Stimulated activated CD4-positive, alpha-beta T cell treated with anti-CD3 and anti-CD28 coated beads, Interleukin-15, amount 100 ng/mL, for 48 hours (primary cell): ENCODE measurements at regions not wholly inside any gene's neighbourhood (a gene's known extent, or its start where the extent isn't known, plus 50 kb on each side); places are given as distances from the start of the nearest gene placed in this dataset.
"Not testable (repeated sequence)": the region's sequence is repeated elsewhere in the genome, so short reads cannot be mapped to it uniquely, and the experiment has no call there.

ENCODE experiments used
- DNase-seq, 2 donors: peaks; one replicate each; pipeline ENCODE4 v3.0.0-alpha.2; 2020; ENCODE audit warnings: low read depth in 2 of 2

DNA sequence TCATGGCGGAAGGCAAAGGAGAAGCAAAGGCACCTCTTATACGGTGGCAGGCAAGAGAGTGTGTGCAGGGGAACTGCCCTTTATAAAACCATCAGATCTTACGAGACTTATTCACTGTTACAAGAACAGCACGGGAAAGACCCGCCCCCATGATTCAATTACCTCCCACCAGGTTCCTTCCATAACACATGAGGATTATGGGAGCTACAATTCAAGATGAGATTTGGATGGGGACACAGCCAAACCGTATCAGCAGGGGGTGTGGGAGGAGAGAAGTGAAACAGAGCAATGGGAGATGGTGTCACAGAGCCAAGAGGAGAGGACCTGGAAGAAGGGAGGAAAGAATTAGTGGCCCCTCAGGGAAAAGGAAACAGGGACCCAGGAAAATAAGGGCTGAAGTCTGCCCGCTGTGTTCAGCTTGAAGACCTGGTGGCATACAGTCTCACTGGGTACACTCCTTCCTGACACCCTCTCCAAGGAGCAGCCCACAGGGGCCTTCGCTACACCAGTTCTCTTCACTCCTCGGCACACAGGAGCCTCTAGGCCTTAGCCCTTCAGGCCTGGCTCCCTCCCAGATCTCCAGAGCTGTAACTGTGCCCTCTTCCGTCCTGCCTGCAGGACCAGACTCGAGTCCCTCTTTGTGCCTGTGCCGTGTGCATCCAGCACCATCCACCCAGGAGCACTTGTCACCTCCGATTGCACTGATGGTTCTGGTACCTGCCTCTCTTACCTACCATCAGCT, 262.1 kb downstream of the EIPR1 start:
- DNase-seq, result no peak

DNA sequence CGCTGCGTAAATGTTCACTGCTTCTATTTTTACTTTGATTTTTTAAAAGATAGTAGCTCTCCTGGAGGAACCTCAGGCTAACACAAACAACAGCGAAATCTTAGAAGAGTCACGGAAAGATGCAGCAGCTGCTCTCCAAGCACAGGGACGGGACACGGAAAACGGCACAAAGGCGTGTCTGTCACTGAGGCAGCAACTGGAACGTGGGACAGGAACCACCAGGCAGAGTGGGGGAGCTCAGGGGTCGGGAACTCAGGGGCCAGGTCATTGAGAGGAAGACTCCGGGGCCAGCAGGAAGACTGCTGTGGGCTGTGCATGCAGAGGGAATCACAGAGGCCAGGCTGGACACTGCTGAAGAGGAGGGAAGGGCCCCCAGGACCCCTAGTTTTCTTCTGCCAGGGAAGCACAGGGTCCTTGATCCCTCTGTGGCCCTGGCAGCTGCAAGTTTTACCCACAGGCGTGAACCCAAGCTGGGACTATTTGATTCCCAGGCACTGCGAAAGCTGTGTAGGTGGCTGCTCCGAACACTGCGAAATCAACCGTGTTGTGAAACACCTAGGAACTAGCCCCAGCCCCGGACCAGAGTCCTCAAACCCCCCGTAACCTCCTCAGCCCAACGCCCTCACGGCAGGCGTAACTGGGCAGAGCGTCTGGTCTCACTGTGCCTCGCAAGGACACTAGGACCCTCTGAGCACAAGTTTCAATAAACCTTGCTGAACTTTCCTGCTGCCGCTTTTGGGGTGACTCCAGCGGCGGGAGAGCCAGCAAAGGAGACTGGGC, 263.0 kb downstream of the EIPR1 start:
- DNase-seq, result no peak

DNA sequence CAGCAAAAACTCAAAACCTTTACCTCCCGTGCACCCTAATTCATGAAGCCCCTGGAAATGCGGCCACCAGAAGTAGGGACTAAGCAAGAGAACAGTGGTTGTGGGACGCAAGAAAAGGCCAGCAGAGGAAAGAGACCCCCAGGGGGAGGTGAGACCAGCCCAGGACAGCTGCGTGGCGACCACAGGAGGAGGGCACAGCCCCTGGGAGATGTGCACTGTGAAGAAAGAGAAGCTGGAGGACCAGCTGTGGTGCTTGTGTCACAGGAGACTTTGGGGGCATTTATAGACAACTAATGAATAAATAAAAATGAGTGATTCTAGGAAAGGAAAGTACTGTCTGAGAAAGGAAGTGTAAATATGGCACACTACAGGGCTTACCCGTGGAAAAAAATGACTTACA, 263.8 kb downstream of the EIPR1 start:
- DNase-seq, result no peak

DNA sequence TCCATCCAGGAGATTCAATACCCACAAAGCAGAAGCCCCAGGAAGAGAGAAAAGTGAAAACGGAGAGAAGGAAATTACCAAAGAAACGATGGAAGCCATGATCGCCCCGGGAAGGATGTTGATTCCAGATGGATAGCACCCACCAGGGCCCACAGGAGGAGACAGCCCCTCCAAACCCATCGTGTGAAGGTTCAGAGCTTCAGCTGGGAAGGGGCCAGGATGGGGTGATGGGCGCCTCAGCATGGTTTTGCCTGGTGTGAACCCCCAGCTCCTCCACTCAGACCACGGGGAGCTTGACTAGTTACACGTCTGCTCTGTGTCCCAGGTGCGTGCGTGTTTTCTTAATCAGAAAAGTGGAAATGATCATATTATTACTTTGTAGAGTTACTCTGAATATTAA, 264.5 kb downstream of the EIPR1 start:
- no peak for DNase-seq

DNA sequence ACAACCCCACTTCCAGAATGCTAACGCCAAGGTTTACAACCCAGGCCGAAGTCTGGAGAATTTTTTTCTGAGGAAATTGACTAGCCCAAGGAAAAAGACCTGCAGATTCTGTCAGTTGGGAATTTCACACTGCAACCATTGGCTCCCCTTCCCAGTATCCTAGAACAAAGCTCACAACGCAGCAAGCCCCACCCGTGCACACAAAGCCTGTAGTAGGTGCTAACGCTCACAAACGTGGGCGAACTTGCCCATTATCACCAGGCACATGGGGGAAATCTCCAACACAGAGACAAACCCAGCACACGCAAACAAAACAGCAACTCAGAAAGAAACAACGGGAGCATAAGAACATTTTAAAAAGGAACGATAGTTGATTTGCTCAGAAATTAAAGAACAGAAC, 265.1 kb downstream of the EIPR1 start:
- no peak for DNase-seq

DNA sequence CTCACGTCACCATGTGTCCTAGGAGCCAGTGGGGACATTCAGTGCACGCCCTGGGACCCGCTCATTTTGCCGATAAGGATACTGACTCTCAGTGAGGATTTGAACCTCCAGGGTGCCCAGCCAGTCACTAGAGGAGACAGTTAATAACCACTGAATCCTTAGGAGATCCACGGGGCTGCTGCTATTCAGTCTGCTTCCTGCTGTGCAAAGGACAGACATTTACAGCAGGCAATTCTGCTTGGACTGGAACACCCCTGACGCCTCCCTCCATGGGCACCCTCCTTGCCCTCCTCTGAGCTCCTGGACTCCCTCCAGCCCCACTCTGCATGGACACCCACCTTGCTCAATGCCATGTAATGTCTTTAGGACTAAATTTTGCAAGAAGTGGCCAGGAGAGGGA, 265.5 kb downstream of the EIPR1 start:
- no peak for DNase-seq

DNA sequence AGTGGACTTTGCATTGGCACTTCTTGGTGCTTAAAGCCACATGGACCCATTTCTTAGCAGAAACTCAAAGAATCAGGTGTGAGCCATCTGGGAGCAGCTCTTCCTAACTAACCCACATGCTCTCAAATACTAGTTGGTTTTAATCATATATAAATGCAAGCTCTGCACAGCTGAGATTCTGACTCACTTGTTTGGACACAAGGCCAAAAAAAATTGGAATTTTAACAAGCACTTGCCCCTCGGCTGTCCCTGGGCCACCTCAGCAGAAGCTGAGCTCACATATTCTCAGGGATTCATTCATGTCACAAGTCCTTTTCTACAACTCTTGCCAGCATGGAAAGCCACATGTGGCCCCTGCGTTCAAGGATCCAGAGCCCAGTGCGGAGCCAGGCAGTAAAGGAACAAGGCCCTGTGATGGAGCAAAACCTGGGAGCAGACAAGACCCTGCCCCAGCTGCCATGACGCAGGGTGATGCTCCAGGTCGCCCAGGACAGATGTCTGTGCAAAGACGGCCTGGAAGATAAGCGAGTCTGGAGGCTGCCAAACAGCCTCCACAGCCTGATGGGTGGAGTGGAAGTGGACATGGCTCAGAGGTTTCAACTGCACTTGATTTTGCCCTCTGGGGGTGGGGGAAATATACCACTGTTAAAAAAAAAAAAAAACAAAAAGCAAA, 266.5 kb downstream of the EIPR1 start:
- DNase-seq, result no peak

DNA sequence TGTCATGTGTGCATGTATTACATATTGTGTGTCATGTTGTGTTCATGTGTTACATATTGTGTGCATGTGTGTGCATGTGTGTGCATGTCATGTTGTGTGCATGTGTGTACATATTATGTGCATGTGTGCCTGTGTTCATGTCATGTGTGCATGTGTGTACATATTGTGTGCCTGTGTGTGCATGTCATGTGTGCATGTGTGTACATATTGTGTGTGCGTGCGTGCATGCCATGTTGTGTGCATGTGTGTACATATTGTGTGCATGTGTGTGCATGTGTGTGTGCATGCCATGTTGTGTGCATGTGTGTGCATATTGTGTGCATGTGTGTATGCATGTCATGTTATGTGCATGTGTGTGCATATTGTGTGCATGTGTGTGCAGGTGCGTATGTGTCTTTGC, 267.1 kb downstream of the EIPR1 start:
- DNase-seq, result no peak

DNA sequence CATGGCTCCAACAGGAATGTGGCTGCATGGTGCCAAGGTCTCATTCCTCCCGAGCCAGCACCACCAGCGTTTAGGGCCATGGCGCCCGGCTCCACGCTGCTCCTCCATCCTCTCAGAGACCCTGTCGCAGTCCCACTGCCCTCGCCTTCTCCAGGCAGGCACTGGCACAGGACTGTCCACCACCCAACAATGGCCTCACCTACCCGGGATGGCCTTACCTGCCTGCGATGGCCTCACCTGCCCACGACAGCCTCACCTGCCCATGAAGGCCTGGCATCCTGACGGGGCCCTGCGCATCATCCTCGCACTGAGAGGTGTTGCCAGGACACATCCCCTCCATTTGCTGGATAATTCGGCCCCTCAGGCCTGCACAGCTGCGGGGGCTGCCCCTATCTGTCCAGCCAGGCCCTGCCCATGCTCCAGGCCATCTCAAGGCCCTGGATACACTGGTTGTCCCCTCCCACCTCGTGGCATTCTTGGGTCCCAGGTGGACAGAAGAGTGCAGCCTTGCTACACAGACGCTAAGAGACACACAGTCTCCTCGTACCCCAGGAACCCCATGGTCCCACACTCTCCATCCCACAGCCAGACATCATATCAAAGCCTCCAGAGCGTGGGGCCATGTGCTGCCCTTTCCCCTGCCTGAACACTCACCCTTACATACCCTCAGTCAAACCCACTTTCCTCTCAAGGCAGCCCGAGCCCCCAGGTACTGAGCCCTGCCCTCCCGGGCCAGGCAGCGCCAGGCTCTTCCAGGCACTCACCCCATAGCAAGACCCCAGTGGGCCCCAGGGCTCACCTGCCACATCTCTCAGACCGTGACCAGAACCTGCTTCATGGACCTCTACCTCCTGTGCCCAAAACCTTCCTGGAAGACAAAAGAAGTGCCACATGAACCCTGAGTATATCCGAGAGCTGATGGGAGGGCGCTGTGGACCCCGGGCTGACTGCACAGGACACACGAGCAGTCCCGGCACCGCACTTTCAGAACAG, 268.6 kb downstream of the EIPR1 start:
- DNase-seq, result no peak

DNA sequence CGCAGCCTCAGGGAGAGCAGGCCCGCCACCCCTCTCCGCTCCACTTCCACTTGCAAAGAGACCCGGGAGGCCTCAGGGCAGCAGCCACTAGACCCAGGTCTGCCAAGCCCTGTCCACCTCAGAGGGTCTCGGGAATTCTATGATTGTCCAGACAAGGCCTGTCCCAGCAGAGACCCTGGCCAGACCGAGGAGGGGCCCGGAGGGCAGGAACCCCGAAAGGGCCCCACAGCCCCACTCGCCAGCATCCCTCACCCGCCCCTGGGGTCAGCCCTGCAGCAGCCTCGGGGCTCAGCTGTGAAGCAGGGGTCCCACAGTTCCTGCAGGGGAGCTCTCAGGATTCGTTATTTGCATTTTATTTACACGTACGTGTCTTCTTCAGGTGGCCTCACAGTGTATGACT, 269.5 kb downstream of the EIPR1 start:
- no peak for DNase-seq

DNA sequence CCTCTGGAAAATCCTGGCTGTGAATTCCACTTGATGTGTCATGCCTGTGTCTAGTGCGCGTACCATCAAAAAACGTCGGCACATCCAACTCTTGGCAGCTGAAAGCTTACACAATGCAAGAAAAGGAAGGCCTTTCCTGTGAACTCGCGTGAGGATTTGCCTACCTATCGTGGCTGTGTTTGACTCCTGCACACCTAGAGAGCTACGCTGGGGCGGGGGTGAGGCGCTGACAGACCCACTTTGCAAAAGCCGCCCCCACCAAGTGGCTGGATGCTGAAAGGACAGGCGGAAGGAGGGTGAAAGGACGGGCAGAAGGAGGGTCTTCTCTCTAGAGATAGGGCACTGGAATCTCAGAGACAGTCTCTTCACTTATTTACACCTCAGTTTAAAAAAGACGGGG, 270.1 kb downstream of the EIPR1 start:
- DNase-seq, result no peak

DNA sequence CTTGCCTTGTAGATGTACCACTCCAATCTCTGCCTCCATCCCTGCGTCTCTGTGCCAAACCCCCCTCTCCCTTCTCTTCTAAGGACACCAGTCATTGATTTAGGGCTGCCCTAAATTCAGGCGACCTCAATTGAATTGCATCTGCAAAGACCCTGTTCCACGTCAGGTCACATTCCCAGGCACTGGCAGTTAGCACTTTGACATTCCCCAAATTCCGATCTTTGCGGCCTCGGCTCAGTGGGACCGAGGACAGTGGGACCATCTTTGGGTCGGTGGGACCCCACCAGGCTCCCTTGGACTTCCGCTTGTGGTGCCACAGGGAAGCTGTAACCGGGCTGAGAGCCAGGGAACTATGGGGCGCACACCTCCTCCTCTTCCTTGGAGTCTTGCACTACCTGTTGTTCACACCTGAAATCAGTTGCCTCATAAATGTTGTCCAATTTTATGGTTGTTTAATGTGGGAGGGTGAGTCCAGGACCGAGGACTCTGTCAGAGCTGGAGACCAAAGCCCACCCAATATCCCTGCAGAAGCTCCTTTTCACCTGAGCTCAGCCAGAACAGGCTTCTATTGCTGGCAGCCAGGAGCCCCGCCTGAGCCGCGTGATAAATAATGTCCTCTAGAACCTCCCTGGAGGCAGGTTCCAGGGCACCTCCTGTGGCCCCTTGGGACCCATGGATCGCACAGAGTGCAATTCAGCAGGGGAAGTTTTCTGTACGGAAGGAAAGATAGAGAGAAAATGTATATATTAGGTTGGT, 271.6 kb downstream of the EIPR1 start:
- DNase-seq, result no peak

DNA sequence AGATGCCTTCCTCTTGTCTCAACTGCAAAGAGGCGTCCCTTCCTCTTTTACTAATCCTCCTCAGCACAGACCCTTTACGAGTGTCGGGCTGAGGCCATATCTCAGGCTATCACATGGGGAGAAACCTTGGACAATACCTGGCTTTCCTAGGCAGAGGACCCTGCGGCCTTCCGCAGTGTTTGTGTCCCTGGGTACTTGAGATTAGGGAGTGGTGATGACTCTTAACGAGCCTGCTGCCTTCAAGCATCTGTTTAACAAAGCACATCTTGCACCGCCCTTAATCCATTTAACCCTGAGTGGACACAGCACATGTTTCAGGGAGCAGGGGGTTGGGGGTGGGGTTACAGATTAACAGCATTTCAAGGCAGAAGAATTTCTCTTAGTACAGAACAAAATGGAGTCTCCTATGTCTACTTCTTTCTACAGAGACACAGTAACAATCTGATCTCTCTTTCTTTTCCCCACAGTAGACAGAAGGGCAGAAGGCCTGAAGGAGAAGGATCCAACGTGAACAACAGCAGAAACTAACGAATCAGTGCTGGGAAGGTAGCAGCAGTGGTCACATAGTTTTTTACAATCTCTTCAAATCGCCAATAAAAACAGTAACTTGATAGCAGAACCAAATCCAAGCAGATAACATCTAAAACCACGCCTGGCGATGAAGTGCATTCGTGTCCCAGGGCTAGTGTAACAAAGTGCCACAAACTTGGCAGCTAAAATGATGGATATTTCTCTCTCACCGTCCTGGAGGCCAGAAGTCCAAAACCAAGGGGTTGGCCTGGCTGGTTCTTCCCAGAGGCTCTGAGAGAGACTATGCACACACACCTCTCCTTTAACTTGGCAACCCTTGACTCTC, 272.4 kb downstream of the EIPR1 start:
- DNase-seq, result not testable (repeated sequence)

DNA sequence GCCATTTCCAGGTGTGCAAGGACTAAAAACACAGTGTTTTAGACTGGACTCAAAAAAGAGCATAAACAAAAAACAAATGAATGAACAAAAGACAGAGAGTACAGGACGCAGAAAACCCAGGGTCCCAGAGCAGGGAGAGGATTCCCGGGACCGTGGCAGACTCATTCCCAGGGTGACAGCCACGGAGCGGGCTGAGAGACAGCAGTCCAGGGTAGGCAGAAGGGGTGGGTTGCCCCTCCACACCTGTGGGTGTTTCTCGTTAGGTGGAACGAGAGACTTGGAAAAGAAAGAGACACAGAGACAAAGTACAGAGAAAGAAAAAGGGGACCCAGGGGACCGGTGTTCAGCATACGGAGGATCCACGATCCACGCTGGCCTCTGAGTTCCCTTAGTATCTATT, 273.4 kb downstream of the EIPR1 start:
- DNase-seq, result no peak

DNA sequence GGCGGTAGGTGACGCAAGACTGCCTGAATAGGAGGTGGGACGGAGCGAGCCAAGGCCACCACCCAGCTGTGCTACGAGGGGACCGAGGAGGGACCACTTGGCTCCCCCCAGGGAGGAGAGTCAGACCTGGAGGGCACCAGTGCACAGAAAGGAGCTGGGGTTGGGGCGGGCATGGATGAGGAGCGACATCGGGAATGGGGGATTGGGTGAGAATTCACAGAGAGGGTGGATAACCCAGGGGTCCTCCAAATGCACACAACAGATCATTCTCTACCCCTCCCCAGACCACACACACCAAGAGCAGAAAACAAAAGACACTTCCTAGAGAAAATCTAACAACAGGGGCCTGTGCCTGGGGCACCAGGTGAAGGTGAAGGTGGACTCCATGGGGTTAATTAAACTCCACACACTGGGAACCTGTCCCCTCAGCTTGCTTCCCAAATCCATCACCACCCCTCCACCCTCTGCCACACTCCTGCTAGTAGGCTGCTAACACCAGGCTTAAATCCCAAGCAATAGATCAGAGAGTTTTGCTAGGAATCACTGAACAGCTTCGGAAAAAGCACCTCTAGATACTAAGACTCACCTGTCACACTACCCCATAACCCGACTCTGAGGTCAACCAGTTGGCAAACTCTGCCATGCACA, 274.6 kb downstream of the EIPR1 start:
- no peak for DNase-seq

DNA sequence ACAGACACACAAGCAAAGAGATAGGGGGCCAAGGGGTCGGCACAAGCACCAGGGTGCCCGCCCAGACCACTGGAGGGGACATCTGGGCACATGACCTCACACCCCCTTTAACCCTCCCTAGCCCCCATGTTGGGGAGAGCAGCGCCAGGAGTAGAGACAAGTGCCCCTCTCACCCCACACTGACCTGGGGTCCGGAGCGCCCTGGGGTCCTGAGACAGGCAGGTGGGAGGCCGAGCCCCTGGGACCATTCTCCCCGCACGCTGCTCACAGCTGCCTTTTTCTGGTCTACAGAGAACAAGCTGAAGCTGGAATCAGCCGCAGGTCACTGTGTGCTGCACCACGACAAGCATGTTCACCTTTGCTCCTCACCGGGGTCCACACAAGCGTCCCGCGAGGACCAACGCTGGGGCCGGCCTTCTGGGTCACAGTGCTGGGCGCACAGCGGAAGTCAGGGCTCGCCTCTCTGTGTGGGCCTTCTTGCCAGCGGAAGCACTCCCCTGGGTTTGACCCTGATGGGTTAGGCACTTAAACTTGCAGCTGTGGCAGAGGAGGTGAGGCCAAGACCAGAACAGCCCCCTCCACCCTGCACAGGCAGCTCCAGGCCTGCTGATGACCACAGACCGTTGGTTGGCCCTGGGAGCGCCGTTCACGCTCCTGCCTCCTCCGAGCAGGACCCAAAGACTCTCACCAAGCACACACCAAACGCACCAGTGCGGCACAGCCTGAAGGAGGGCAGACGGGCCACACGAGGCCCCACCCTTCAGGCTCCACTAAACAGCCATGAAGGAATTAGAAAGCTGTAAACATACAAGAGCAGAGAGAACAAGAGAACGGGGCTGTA, 275.3 kb downstream of the EIPR1 start:
- no peak for DNase-seq

DNA sequence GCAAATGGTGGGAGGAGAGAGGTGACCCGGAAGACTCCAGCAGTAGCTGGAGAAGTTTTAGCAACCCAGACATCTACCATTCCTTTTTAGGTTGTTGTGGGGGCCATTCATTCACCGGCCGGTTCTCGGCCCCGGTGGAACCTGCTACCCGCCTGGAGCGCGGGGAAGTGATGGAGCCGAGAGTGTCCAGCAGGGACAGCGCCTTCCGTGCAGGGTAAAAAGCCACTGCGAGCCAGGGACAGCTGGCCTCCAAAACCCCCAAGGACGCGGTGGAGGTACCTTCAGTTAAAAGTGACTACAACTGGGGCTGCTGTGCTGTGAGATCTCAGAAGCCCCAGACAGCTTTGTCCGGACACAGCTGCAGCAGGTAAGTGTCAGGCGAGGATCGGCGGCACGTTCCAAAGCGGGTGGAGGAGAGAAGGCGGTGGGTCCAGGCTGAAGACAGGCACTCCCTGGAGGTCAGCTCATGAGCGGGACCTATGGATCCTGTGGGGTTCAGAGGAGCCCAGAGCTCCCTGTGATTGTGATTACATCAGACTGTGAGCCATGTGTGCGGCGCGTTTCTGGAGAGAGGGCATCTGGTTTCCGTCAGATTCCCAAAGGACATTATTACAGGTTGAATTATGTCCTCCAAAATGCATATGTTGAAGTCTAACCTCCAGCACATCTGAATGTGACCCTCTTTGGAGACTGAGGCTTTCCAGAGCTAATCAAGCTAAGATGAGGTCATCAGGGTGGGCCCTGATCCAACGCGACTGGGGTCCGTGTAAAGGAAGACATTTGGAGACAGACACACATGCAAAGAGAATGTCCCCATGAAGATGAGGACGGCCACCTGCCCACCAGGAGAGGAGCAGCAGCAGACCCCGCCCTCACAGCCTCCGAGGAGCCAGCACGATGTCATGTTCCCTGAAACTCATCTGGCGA, 276.3 kb downstream of the EIPR1 start:
- no peak for DNase-seq
